PC-3 (cell line): ENCODE measurements at regions not wholly inside any gene's neighbourhood (a gene's known extent, or its start where the extent isn't known, plus 50 kb on each side); places are given as distances from the start of the nearest gene placed in this dataset.

Experiments
- EZH2phosphoT487 ChIP-seq: fragments of 300-600 bp; sonication (generic); IDR thresholded peaks from 2 replicates; pipeline ENCODE4 v1.6.1; 2018; ENCODE audit warnings: mild to moderate bottlenecking, antibody characterized with exemption, low read length, borderline replicate concordance
- TF ChIP-seq, protein P1 (sequence below): fragments of 300-600 bp; sonication (generic); conservative IDR thresholded peaks from 2 replicates; pipeline ENCODE4 v1.5.1; 2017; ENCODE audit warnings: antibody characterized with exemption, low read depth, mild to moderate bottlenecking, low read length

DNA sequence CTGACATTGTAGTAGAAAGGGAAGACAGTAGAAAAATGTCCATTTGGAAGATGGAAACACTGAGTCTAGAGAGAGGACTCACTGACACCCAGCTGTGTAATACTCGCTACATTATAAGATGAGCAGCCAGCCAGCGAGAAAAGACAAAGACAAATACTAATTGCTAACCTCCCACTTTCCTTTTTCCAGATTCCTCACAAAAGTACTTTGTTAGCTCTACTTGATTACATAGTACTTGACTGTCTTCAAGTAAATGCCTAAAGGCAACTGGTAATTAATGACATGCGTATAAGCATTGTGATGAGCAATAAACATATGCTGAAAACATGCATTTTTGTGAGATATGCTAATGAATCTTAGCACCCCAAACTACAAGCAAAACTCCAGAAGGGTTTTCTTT is 363.1 kb downstream of the GPAM start:
- TF ChIP-seq, protein P1, sequence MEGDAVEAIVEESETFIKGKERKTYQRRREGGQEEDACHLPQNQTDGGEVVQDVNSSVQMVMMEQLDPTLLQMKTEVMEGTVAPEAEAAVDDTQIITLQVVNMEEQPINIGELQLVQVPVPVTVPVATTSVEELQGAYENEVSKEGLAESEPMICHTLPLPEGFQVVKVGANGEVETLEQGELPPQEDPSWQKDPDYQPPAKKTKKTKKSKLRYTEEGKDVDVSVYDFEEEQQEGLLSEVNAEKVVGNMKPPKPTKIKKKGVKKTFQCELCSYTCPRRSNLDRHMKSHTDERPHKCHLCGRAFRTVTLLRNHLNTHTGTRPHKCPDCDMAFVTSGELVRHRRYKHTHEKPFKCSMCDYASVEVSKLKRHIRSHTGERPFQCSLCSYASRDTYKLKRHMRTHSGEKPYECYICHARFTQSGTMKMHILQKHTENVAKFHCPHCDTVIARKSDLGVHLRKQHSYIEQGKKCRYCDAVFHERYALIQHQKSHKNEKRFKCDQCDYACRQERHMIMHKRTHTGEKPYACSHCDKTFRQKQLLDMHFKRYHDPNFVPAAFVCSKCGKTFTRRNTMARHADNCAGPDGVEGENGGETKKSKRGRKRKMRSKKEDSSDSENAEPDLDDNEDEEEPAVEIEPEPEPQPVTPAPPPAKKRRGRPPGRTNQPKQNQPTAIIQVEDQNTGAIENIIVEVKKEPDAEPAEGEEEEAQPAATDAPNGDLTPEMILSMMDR, result no peak
- no peak for TF ChIP-seq EZH2phosphoT487
